Activated T-cell treated with anti-CD3 and anti-CD28 coated beads, Interleukin-2, amount 50 U/mL, for 1 hour (primary cell): ENCODE measurements at regions not wholly inside any gene's neighbourhood (a gene's known extent, or its start where the extent isn't known, plus 50 kb on each side); places are given as distances from the start of the nearest gene placed in this dataset.

Experiments
- DNase-seq: peaks from one replicate; pipeline ENCODE4 v3.0.0-alpha.2; 2020

DNA sequence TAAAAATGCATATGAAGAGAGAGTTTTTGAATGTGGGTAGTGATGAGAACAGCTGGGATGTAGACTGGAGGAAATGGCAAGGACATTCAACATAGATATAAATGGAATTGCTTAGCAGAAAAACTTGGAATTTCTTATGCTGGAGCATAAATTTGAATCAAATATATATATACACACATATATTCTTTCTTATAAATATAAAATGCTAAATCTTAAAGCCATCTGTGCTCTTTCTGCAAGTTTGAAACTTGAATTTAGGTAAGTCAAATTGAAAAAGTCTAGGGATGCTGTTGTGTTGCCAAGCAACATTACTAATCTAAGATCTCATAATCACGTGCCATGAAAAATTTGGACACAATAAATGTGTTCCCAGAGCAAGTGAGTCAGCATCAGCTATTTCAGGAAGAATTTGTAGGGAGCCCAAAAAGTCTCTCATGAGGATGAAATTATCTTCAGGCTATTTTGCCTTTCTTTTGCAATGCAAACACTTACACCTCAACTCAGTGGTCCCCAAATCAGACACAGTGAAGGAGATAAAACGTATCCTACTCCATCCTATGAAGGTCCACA lies 58.4 kb upstream of the ALDH1A1 start:
- DNase-seq = no peak

DNA sequence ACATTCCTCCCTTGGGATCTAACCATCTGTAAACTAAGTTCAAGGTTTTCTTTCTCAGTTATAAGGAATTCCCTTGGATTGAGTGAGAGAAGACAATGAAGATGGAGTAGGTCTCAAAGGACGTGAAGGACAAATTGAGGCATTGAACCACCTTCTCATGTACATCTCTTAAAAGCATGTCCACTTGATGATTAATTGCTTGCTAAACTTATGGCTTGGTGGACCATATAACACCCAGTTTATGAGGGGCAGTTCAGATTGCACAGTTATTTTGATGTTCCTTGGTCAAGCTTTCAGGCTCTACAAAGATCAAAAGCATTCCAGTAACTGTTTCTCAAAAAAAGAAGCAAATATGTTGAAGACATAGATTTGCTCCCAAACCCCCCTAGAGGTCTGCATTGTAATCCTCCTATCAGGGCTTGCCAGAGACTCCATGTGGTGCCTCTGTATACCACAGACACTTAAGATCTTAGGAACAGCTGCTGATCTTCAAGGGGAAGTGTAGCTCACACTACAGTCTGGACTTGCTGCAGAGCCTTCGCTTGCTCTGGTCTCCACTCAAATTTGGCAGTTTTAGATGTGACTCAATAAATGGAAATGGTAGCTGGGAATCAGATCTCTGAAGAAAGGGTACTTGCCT lies 56.9 kb upstream of the ALDH1A1 start:
- DNase-seq = no peak

DNA sequence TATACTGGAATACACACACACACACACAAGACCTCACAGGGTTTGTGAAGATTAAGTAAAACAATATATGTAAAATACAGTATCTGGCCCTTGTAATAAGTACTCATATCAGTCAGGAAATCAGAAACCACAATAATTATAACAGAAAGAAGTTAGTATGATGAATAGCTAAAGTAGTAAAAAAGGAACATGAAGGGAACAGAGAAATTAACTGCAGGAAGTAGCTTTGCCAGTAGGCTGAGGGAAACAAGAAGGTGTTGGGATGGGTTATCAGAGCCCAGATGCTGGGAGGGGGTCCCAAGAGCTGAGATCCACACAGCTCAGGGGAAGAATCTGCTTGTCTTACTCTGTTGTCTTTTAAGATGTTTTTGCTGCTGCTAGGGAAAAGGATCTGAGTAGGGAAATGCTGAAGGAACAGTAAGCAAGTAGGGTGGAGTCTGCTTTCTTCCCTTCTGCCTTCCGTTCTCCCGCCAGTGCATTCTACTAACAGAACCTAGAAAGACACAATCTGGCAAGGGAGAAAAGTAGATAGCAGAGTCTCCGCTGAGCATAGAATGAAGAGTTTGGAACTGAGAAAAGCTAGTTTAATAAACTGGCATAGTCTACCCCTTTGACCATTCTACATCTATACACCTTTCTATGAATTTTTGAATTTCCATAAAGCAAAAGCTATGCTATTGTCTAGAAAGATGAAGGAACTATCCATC lies 55.3 kb upstream of the ALDH1A1 start:
- DNase-seq = no peak

DNA sequence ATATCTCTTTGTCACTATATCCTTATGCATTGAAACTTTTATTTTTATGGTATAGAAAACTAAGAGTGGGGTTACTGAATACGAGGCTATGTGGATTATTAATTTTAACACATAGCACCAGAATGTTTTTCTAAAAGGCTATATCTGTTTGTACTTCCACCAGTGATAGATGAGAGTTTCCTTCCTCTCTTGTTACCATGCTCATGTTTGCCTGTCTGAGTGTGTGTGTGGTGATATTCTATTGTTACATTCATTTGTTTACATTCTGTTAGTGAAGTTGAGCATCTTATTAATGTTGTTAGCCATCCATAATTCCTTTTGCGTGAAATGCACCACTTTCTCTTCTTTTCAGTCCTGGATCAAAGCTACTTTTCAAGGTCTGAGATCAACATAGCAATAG lies 54.1 kb upstream of the ALDH1A1 start:
- no peak for DNase-seq
